ENCODE measurements at regions not wholly inside any gene's neighbourhood (a gene's known extent, or its start where the extent isn't known, plus 50 kb on each side); places are given as distances from the start of the nearest gene placed in this dataset.

DNA sequence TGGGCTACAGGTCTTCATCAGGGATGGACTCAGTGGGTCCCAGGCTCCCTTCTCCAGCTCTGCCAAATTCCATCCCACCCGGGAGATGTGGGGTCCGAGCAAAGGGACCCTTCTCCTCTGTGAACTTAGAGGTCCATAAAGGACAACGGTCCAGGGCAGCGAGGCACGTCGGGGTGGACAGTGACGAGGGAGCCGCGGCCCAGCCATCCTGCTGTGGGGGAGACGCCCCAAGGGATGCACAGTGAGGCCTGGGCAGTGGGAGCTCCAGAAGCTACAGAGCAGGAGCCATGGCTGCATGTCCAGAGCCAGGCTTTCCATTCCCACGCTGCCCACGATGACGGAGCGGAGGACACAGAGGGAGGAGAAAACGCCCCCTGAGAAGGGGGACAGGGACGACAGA lies 107.5 kb upstream of the PPP1R26 start:
- Histone ChIP-seq H3K9me3 (no peaks in the 10 kb centered on the region), H3K4me3 (ENCODE audit: low read depth, low read length) (no peak overlapping the region), H3K4me1 (peaks cover 5% of the 10 kb centered on the region; the same call in 1 of the 2 replicates), H3K27me3 (no peaks in the 10 kb centered on the region), H3K36me3 (no peaks in the 10 kb centered on the region)
- TF ChIP-seq, protein P1, sequence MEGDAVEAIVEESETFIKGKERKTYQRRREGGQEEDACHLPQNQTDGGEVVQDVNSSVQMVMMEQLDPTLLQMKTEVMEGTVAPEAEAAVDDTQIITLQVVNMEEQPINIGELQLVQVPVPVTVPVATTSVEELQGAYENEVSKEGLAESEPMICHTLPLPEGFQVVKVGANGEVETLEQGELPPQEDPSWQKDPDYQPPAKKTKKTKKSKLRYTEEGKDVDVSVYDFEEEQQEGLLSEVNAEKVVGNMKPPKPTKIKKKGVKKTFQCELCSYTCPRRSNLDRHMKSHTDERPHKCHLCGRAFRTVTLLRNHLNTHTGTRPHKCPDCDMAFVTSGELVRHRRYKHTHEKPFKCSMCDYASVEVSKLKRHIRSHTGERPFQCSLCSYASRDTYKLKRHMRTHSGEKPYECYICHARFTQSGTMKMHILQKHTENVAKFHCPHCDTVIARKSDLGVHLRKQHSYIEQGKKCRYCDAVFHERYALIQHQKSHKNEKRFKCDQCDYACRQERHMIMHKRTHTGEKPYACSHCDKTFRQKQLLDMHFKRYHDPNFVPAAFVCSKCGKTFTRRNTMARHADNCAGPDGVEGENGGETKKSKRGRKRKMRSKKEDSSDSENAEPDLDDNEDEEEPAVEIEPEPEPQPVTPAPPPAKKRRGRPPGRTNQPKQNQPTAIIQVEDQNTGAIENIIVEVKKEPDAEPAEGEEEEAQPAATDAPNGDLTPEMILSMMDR (IDR thresholded peaks at IDR 0.05; ENCODE audit: low read depth, low read length): no peak
- no peak for DNase-seq

DNA sequence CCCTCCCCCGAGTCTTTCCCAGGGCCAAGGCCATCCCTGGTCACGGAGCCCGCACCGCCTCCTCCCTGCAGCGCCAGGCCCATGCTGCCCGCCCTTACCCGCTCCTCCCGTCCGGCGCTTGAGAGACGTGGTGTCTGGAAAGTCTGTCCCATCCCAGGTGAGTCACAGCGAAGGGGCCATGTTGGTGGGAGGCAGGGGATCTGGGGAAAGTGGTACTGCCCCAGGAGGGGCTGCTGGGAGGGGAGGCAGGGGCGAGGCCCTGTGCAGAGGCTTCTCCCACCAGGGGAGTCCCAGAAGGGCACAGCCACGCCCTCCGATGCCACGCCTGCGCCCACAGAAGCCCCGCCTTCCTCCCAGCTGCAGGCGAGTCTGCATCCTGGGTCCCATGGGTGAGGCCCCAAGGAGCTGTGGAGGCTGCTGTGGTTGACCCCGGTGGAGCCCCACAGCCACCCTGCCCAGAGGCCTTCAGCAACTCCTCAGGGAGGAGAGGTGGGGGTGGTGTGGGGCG lies 107.0 kb upstream of the PPP1R26 start:
- Histone ChIP-seq H3K4me1 (peaks cover 5% of the 10 kb centered on the region; the same call in 1 of the 2 replicates), H3K4me3 (ENCODE audit: low read depth, low read length) (no peak overlapping the region), H3K27me3 (no peaks in the 10 kb centered on the region), H3K9me3 (no peaks in the 10 kb centered on the region), H3K36me3 (no peaks in the 10 kb centered on the region)
- TF ChIP-seq, protein P1 (IDR thresholded peaks at IDR 0.05; ENCODE audit: low read depth, low read length): no peak
- DNase-seq: no peak

DNA sequence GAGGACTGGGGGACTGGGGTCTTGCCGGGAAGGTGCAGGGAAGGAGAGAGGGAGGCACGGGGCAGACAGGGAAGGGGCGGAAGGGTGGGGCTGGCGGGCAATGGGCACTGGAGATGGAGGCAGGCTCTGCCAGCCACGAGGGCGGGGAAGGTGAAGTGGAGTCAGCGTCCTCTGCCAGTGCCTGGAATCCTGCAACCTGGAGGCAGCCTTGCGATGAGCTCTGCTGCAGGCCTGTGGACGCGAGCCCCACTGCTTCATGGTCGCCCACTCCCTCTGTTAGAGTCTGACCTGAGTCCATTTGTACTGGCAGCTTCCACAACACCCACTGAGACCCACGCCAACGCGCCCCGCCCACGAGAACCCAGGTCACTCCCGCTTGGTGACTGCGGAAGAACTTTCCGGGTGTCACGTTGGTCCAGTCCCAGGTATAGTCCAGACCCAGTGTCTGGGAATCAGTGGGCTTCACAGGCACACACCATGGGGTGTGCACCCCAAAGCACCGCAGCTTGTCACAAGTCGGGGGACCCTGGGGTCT lies 106.4 kb upstream of the PPP1R26 start:
- no peaks in the 10 kb centered on the region for H3K27me3 ChIP-seq
- TF ChIP-seq, protein P1 (IDR thresholded peaks at IDR 0.05; ENCODE audit: low read depth, low read length): no peak
- H3K4me3 ChIP-seq (ENCODE audit: low read depth, low read length): no peak overlapping the region
- H3K36me3 ChIP-seq: no peaks in the 10 kb centered on the region
- DNase-seq: no peak
- H3K4me1 ChIP-seq: peaks cover 5% of the 10 kb centered on the region; the same call in 1 of the 2 replicates
- H3K9me3 ChIP-seq: no peaks in the 10 kb centered on the region

DNA sequence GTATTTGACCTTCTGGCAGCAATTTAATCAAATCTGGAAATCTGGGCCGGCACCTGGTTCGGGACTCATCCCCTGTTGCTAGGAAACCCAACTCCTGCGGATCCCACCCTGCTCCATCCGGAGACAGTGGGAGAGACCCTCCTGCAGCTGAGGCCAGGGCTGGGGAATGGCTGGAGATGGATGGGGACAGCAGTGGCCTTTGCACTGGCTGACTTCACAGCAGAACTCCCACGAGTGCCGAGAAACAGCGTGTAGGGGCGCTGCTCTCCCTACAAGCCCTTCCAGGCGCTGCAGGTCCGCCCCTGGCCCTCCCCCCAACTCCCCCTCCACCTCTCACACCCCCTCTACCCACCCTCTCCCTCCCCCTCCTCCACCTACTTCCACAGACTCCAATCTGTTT lies 105.8 kb upstream of the PPP1R26 start:
- no peak for DNase-seq
- TF ChIP-seq, protein P1 (IDR thresholded peaks at IDR 0.05; ENCODE audit: low read depth, low read length): no peak

DNA sequence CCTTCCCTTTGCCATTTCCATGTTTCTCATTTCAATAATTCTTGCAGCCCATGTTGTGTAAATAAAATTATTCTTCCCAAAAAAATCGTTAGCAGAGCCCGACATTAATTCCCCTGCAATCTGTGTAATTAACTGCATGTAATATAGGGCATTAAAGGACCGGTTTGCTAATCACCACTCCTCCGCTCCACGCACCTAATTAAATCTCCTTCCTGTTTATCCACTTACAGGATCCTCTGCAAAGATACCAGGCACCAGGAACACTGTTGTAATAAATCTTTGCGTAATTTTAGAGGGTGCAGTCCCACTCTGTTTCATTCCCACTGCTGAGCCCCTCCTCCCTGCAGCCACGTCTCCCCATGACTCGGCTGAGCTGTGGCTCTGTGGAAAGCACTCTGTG lies 105.0 kb upstream of the PPP1R26 start:
- no peaks in the 10 kb centered on the region for H3K27me3 ChIP-seq
- H3K36me3 ChIP-seq: no peaks in the 10 kb centered on the region
- H3K4me1 ChIP-seq: peaks cover 5% of the 10 kb centered on the region; the same call in 1 of the 2 replicates
- H3K9me3 ChIP-seq: no peaks in the 10 kb centered on the region
- TF ChIP-seq, protein P1 (IDR thresholded peaks at IDR 0.05; ENCODE audit: low read depth, low read length): no peak
- no peak overlapping the region for H3K4me3 ChIP-seq (ENCODE audit: low read depth, low read length)
- no peak for DNase-seq

More for the DNA sequence above, 105.8 kb upstream of the PPP1R26 start:
- H3K27me3 ChIP-seq: no peaks in the 10 kb centered on the region
- H3K4me3 ChIP-seq (ENCODE audit: low read depth, low read length): no peak overlapping the region
- H3K9me3 ChIP-seq: no peaks in the 10 kb centered on the region
- peaks cover 5% of the 10 kb centered on the region; the same call in 1 of the 2 replicates for H3K4me1 ChIP-seq
- H3K36me3 ChIP-seq: no peaks in the 10 kb centered on the region

DNA sequence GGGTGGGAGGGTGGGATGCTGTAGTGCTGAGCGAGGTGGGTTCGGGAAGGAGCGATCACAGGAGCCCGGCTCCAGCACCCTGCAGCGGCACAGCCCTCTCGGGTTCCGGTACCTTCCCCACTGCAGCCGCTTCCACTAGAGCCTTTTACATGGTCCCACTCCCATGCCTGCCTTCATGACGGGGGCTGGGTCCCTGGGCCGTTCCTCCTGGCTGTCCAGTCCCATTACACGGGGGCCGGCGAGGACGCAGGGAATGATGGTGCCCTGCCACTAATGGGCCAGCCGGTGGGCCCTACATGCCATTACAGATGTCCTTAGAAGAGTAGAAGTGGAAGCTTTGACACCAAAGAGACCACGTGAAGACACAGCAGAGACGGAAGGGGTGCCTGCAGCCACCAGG lies 104.6 kb upstream of the PPP1R26 start:
- Histone ChIP-seq H3K4me3 (ENCODE audit: low read depth, low read length) (no peak overlapping the region), H3K9me3 (no peaks in the 10 kb centered on the region), H3K4me1 (peaks cover 5% of the 10 kb centered on the region; the same call in 1 of the 2 replicates), H3K27me3 (no peaks in the 10 kb centered on the region), H3K36me3 (no peaks in the 10 kb centered on the region)
- TF ChIP-seq, protein P1 (IDR thresholded peaks at IDR 0.05; ENCODE audit: low read depth, low read length): no peak
- DNase-seq: no peak

All from BE2C (cell line).